Thoracic aorta (tissue), 2 donors: ENCODE measurements at regions not wholly inside any gene's neighbourhood (a gene's known extent, or its start where the extent isn't known, plus 50 kb on each side); places are given as distances from the start of the nearest gene placed in this dataset.

Source experiments
- ATAC-seq: fragments of 150-250 bp; one replicate; pipeline ENCODE4 v1.8.0; 2017; ENCODE audit warnings: low read depth; ENCODE audit not compliant: insufficient number of reproducible peaks, low FRiP score
- DNase-seq: peaks from one replicate; pipeline ENCODE4 v3.0.0-alpha.2; 2020; ENCODE audit warnings: low spot score
- H3K27ac ChIP-seq, 2 donors: fragments of 200-600 bp; sonication (generic); 1 replicate in 1 of 2; 2 replicates in 1 of 2; pipeline ENCODE4 v1.5.1; 2016; ENCODE audit warnings: mild to moderate bottlenecking in 2 of 2, moderate library complexity in 2 of 2
- H3K27me3 ChIP-seq: fragments of 200-600 bp; sonication (generic); replicated peaks from 2 replicates; pipeline ENCODE4 v1.6.0; 2016; ENCODE audit warnings: mild to moderate bottlenecking; ENCODE audit not compliant: insufficient read depth
- H3K36me3 ChIP-seq: fragments of 200-600 bp; sonication (generic); one replicate; pipeline ENCODE4 v1.5.1; 2016
- H3K4me1 ChIP-seq, 2 donors: fragments of 200-600 bp; sonication (generic); 1 replicate in 1 of 2; 2 replicates in 1 of 2; pipeline versions ENCODE4 v1.5.1 to v1.6.0; 2016; ENCODE audit warnings: low read depth in 2 of 2, mild to moderate bottlenecking in 1 of 2; ENCODE audit not compliant: control insufficient read depth in 1 of 2
- H3K4me3 ChIP-seq: fragments of 200-600 bp; sonication (generic); 2 replicates; pipeline ENCODE4 v1.5.1; 2016; ENCODE audit warnings: mild to moderate bottlenecking
- H3K9me3 ChIP-seq: fragments of 200-600 bp; sonication (generic); 2 replicates; pipeline ENCODE4 v1.5.1; 2016
- CTCF ChIP-seq: fragments of 200-600 bp; sonication (generic); IDR thresholded peaks from one replicate; pipeline ENCODE4 v1.5.1; 2019; ENCODE audit warnings: antibody characterized with exemption

- DNase-seq: no peak
These were observed 124.4 kb downstream of the ARL4C start for GRCh38 chr2:234372506-234372905.

GRCh38 chr2:234368861-234369261 lies 128.0 kb downstream of the ARL4C start:
- no peaks in the 10 kb centered on the region for H3K9me3 ChIP-seq
- H3K36me3 ChIP-seq: no peaks in the 10 kb centered on the region
- no peak for DNase-seq
- H3K4me3 ChIP-seq: no peak overlapping the region
- H3K27ac ChIP-seq: no peak overlapping the region
- ATAC-seq: no peak
- no peaks in the 10 kb centered on the region for H3K27me3 ChIP-seq
- H3K4me1 ChIP-seq: no peaks in the 10 kb centered on the region
- no peak for TF ChIP-seq CTCF

More at GRCh38 chr2:234372506-234372905, 124.4 kb downstream of the ARL4C start:
- Histone ChIP-seq H3K4me3 (no peak overlapping the region), H3K27ac (no peak overlapping the region), H3K36me3 (no peaks in the 10 kb centered on the region), H3K9me3 (no peaks in the 10 kb centered on the region), H3K27me3 (no peaks in the 10 kb centered on the region), H3K4me1 (no peaks in the 10 kb centered on the region)
- no peak for TF ChIP-seq CTCF
- no peak for ATAC-seq

GRCh38 chr2:234366891-234367290 lies 130.0 kb downstream of the ARL4C start:
- Histone ChIP-seq H3K4me1 (no peaks in the 10 kb centered on the region), H3K9me3 (no peaks in the 10 kb centered on the region), H3K36me3 (no peaks in the 10 kb centered on the region), H3K27ac (no peak overlapping the region), H3K4me3 (no peak overlapping the region), H3K27me3 (no peaks in the 10 kb centered on the region)
- ATAC-seq (no peak), DNase-seq (no peak)
- TF ChIP-seq CTCF: no peak

- H3K4me3 ChIP-seq: no peak overlapping the region
- H3K36me3 ChIP-seq: no peaks in the 10 kb centered on the region
- no peaks in the 10 kb centered on the region for H3K27me3 ChIP-seq
- no peak for TF ChIP-seq CTCF
- no peaks in the 10 kb centered on the region for H3K4me1 ChIP-seq
- no peak for DNase-seq
- H3K9me3 ChIP-seq: no peaks in the 10 kb centered on the region
- no peak for ATAC-seq
- H3K27ac ChIP-seq: no peak overlapping the region
These were observed 132.2 kb downstream of the ARL4C start for GRCh38 chr2:234364661-234365060.

GRCh38 chr2:234363647-234364294 lies 133.1 kb downstream of the ARL4C start:
- Histone ChIP-seq H3K27me3 (no peaks in the 10 kb centered on the region), H3K36me3 (no peaks in the 10 kb centered on the region), H3K27ac (no peak overlapping the region), H3K9me3 (no peaks in the 10 kb centered on the region), H3K4me3 (no peak overlapping the region), H3K4me1 (no peaks in the 10 kb centered on the region)
- DNase-seq (no peak), ATAC-seq (no peak)
- no peak for TF ChIP-seq CTCF
